GM12892 (cell line): ENCODE measurements at regions not wholly inside any gene's neighbourhood (a gene's known extent, or its start where the extent isn't known, plus 50 kb on each side); places are given as distances from the start of the nearest gene placed in this dataset.
"Not testable (repeated sequence)": the region's sequence is repeated elsewhere in the genome, so short reads cannot be mapped to it uniquely, and the experiment has no call there.

Experiments used
- POLR2A ChIP-seq: IDR thresholded peaks from 2 replicates; pipeline ENCODE4 v1.6.1; 2011; ENCODE audit warnings: low read depth, low read length, control low read depth
- TAF1 ChIP-seq: IDR thresholded peaks from 2 replicates; pipeline ENCODE4 v1.6.1; 2011; ENCODE audit warnings: low read depth, mild to moderate bottlenecking, control low read depth, low read length, borderline replicate concordance

DNA sequence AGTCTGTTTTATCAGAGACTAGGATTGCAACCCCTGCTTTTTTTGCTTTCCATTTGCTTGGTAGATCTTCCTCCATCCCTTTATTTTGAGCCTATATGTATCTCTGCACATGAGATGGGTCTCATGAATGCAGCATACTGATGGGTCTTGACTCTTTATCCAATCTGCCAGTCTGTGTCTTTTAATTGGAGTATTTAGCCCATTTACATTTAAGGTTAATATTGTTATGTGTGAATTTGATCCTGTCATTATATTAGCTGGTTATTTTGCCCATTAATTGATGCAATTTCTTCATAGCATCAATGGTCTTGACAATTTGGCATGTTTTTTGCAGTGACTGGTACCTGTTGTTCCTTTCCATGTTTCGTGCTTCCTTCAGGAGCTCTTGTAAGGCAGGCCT is 161.7 kb downstream of the GDAP2 start:
- not testable (repeated sequence) for TF ChIP-seq TAF1, POLR2A
